Gastroesophageal sphincter (tissue), 3 donors: ENCODE measurements at regions not wholly inside any gene's neighbourhood (a gene's known extent, or its start where the extent isn't known, plus 50 kb on each side); places are given as distances from the start of the nearest gene placed in this dataset.
"Not testable (repeated sequence)": the region's sequence is repeated elsewhere in the genome, so short reads cannot be mapped to it uniquely, and the experiment has no call there.

Experiments used
- CTCF ChIP-seq, 4 experiments: fragments of 200-600 bp in 2 of 4; fragments of 450-650 bp in 2 of 4; sonication (generic) in 1 of 4; IDR thresholded peaks; one replicate each; pipeline ENCODE4 v1.5.1; 2017 to 2019; ENCODE audit warnings: antibody characterized with exemption in 4 of 4, mild to moderate bottlenecking in 2 of 4, moderate library complexity in 2 of 4
- EP300 ChIP-seq: sonication (generic); formaldehyde crosslinking; IDR thresholded peaks from one replicate; pipeline ENCODE4 v1.6.1; 2017; ENCODE audit warnings: antibody characterized with exemption, mild to moderate bottlenecking
- POLR2AphosphoS5 ChIP-seq: sonication (generic); formaldehyde crosslinking; IDR thresholded peaks from one replicate; pipeline ENCODE4 v1.6.1; 2017; ENCODE audit warnings: antibody characterized with exemption

GRCh38 chr2:8603356-8603755 is 78.5 kb upstream of the ID2 start:
- not testable (repeated sequence) for TF ChIP-seq CTCF (IDR thresholded peaks at IDR 0.05); POLR2AphosphoS5; EP300
